ENCODE measurements at regions not wholly inside any gene's neighbourhood (a gene's known extent, or its start where the extent isn't known, plus 50 kb on each side); places are given as distances from the start of the nearest gene placed in this dataset.

GRCh38 chr4:30838331-30838730 lies 118.2 kb downstream of the PCDH7 start:
- TF ChIP-seq POLR2A (IDR thresholded peaks at IDR 0.05) (no peak), EP300 (IDR thresholded peaks at IDR 0.05) (no peak), POLR2AphosphoS5 (IDR thresholded peaks at IDR 0.05) (no peak)
- TF ChIP-seq, protein P1, sequence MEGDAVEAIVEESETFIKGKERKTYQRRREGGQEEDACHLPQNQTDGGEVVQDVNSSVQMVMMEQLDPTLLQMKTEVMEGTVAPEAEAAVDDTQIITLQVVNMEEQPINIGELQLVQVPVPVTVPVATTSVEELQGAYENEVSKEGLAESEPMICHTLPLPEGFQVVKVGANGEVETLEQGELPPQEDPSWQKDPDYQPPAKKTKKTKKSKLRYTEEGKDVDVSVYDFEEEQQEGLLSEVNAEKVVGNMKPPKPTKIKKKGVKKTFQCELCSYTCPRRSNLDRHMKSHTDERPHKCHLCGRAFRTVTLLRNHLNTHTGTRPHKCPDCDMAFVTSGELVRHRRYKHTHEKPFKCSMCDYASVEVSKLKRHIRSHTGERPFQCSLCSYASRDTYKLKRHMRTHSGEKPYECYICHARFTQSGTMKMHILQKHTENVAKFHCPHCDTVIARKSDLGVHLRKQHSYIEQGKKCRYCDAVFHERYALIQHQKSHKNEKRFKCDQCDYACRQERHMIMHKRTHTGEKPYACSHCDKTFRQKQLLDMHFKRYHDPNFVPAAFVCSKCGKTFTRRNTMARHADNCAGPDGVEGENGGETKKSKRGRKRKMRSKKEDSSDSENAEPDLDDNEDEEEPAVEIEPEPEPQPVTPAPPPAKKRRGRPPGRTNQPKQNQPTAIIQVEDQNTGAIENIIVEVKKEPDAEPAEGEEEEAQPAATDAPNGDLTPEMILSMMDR (IDR thresholded peaks at IDR 0.05): no peak
